Choroid plexus epithelial cell (primary cell): ENCODE measurements at regions not wholly inside any gene's neighbourhood (a gene's known extent, or its start where the extent isn't known, plus 50 kb on each side); places are given as distances from the start of the nearest gene placed in this dataset.

Experiments
- DNase-seq: peaks from one replicate; pipeline ENCODE4 v3.0.0-alpha.2; 2010; ENCODE audit warnings: low read depth
- H3K4me3 ChIP-seq: 2 replicates; pipeline ENCODE4 v1.5.1; 2011; ENCODE audit warnings: low read depth, mild to moderate bottlenecking, control low read depth, low read length, moderate library complexity
- CTCF ChIP-seq: conservative IDR thresholded peaks from 2 replicates; pipeline ENCODE4 v1.5.1; 2011; ENCODE audit warnings: low read depth, mild to moderate bottlenecking, control low read depth, inconsistent platforms, low read length, moderate library complexity

- TF ChIP-seq CTCF = no peak
- DNase-seq = no peak
- H3K4me3 ChIP-seq = no peak overlapping the region
Observed at GRCh38 chr16:35325936-35326335, 1866.5 kb downstream of the TP53TG3F start.

- DNase-seq = no peak
- H3K4me3 ChIP-seq = no peak overlapping the region
- TF ChIP-seq CTCF = no peak
Observed at GRCh38 chr16:35339337-35339736, 1879.9 kb downstream of the TP53TG3F start.

- no peak for TF ChIP-seq CTCF
- no peak overlapping the region for H3K4me3 ChIP-seq
- DNase-seq = no peak
Observed at GRCh38 chr16:35342012-35342411, 1882.6 kb downstream of the TP53TG3F start.

GRCh38 chr16:35344012-35344762, 1884.8 kb downstream of the TP53TG3F start:
- H3K4me3 ChIP-seq = no peak overlapping the region
- DNase-seq = no peak
- TF ChIP-seq CTCF = no peak

- no peak for TF ChIP-seq CTCF
- DNase-seq = no peak
- H3K4me3 ChIP-seq = no peak overlapping the region
Observed at GRCh38 chr16:35352431-35352830, 1893.0 kb downstream of the TP53TG3F start.

- TF ChIP-seq CTCF = no peak
- DNase-seq = no peak
- no peak overlapping the region for H3K4me3 ChIP-seq
Observed at GRCh38 chr16:35363510-35363909, 1904.1 kb downstream of the TP53TG3F start.

- no peak overlapping the region for H3K4me3 ChIP-seq
- TF ChIP-seq CTCF = no peak
- no peak for DNase-seq
Observed at GRCh38 chr16:35364263-35364662, 1904.9 kb downstream of the TP53TG3F start.
